RWPE2 (cell line): ENCODE measurements at regions not wholly inside any gene's neighbourhood (a gene's known extent, or its start where the extent isn't known, plus 50 kb on each side); places are given as distances from the start of the nearest gene placed in this dataset.

Experiments used
- ATAC-seq: fragments of 200-7000 bp; cut with Tn5 transposase; 3 replicates; pipeline ENCODE4 v1.9.1; 2021; ENCODE audit warnings: low read depth
- DNase-seq: peaks from one replicate; pipeline ENCODE4 v3.0.0-alpha.2; 2020; ENCODE audit warnings: low spot score
- H3K27ac ChIP-seq: fragments of 450-650 bp; 2 replicates; pipeline ENCODE4 v1.5.1; 2017; ENCODE audit warnings: mild to moderate bottlenecking; ENCODE audit not compliant: poor library complexity, severe bottlenecking
- H3K27me3 ChIP-seq: fragments of 250-450 bp; sonication (Bioruptor Pico); 2 replicates; pipeline ENCODE4 v1.5.1; 2021; ENCODE audit warnings: mild to moderate bottlenecking, moderate library complexity; ENCODE audit not compliant: insufficient read depth, poor library complexity, severe bottlenecking
- H3K36me3 ChIP-seq: fragments of 250-450 bp; sonication (Bioruptor Pico); 2 replicates; pipeline ENCODE4 v1.5.1; 2020; ENCODE audit warnings: low read depth, mild to moderate bottlenecking, moderate library complexity
- H3K4me1 ChIP-seq: fragments of 250-450 bp; sonication (Bioruptor Pico); 2 replicates; pipeline ENCODE4 v1.5.1; 2021; ENCODE audit warnings: mild to moderate bottlenecking, moderate library complexity; ENCODE audit not compliant: insufficient read depth, poor library complexity, severe bottlenecking
- H3K4me3 ChIP-seq: fragments of 250-450 bp; sonication (Bioruptor Pico); 2 replicates; pipeline ENCODE4 v1.5.1; 2021; ENCODE audit warnings: mild to moderate bottlenecking, moderate library complexity; ENCODE audit not compliant: severe bottlenecking
- H3K9me3 ChIP-seq: fragments of 250-450 bp; sonication (Bioruptor Pico); 2 replicates; pipeline ENCODE4 v1.5.1; 2021; ENCODE audit warnings: mild to moderate bottlenecking, moderate library complexity; ENCODE audit not compliant: severe bottlenecking
- TF ChIP-seq, protein P1 (sequence below): fragments of 450-650 bp; IDR thresholded peaks from one replicate; pipeline ENCODE4 v1.5.1; 2017; ENCODE audit warnings: mild to moderate bottlenecking, moderate library complexity; ENCODE audit not compliant: poor library complexity, severe bottlenecking

DNA sequence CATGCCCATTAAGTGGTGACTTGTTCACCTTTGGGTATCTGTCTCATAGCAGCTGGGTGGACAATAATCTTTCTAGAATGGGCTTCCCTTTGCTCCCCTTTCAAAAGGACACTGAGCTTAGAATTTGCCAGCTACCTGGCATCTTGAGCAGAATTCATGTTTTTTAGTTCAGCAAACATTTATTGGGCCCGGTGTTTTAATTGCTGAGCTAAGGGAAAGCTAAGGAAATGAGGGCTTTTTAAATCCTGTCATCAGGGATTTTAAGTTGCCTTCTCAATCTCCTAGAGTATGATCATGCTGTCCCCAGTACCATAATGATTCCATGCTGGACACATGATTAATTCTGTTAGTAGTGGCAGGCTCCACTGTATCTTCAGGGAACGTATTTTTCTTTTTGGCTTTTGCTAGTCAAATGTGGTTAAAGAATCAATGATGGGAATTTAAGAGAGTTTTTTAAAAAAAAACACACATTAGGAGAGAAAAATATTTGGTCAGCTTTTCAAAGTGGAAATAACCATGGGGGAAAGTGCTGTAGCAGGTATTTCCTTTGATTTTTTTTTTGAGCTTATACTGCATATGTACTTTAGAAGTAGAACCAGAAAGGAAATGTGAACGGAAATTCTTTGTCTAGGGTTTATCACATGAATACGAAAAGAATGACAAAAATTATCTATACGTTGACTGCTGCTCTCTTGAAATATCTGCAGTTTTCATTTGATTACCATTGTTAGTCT is 208.9 kb downstream of the CLCN4 start:
- Histone ChIP-seq H3K9me3 (no peaks in the 10 kb centered on the region), H3K4me1 (no peaks in the 10 kb centered on the region), H3K27ac (no peak overlapping the region), H3K36me3 (no peaks in the 10 kb centered on the region), H3K27me3 (no peaks in the 10 kb centered on the region), H3K4me3 (no peak overlapping the region)
- TF ChIP-seq, protein P1, sequence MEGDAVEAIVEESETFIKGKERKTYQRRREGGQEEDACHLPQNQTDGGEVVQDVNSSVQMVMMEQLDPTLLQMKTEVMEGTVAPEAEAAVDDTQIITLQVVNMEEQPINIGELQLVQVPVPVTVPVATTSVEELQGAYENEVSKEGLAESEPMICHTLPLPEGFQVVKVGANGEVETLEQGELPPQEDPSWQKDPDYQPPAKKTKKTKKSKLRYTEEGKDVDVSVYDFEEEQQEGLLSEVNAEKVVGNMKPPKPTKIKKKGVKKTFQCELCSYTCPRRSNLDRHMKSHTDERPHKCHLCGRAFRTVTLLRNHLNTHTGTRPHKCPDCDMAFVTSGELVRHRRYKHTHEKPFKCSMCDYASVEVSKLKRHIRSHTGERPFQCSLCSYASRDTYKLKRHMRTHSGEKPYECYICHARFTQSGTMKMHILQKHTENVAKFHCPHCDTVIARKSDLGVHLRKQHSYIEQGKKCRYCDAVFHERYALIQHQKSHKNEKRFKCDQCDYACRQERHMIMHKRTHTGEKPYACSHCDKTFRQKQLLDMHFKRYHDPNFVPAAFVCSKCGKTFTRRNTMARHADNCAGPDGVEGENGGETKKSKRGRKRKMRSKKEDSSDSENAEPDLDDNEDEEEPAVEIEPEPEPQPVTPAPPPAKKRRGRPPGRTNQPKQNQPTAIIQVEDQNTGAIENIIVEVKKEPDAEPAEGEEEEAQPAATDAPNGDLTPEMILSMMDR, result no peak
- ATAC-seq, result no peak
- no peak for DNase-seq

DNA sequence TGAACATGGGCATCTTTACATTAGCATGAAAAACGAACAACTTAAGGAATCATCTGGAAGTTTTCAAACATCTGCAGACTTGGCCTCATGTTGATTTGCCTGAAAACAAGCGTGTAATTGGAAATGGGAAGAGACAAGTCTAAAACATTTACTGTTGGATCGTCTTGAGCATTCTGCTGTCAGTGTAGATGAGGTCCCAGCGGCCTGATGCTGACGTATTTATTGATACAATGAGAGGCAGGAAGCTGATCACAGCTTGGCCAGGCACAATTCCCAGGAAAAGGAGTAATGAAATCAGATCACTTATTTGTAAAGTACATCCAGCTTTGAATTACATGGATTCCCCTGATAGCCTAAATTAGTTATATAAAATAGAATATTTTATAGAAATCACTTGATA is 210.6 kb downstream of the CLCN4 start:
- Histone ChIP-seq H3K9me3 (no peaks in the 10 kb centered on the region), H3K27me3 (no peaks in the 10 kb centered on the region), H3K36me3 (no peaks in the 10 kb centered on the region), H3K27ac (no peak overlapping the region), H3K4me3 (no peak overlapping the region), H3K4me1 (no peaks in the 10 kb centered on the region)
- DNase-seq (no peak), ATAC-seq (no peak)
- TF ChIP-seq, protein P1, result no peak

DNA sequence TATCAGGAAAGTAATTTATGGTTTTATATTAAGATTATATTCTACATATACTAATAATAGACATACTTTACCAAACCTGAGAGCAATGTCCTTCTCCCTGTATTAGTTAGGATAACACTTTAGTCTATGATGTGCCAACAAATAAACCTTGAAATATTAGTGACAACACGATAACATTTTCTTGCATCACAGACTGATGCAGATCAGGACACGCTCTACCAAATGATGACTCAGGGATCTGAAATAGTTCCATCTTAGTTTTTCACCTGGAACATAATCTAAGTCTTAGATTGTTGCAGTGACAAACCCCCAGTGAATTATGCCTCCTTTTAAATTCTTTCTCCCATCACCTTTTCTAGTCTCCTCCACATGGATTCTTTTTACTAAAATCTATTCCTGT is 214.2 kb downstream of the CLCN4 start:
- Histone ChIP-seq H3K4me1 (no peaks in the 10 kb centered on the region), H3K27ac (no peak overlapping the region), H3K36me3 (no peaks in the 10 kb centered on the region), H3K27me3 (no peaks in the 10 kb centered on the region), H3K9me3 (no peaks in the 10 kb centered on the region), H3K4me3 (no peak overlapping the region)
- DNase-seq (no peak), ATAC-seq (no peak)
- TF ChIP-seq, protein P1, result no peak

DNA sequence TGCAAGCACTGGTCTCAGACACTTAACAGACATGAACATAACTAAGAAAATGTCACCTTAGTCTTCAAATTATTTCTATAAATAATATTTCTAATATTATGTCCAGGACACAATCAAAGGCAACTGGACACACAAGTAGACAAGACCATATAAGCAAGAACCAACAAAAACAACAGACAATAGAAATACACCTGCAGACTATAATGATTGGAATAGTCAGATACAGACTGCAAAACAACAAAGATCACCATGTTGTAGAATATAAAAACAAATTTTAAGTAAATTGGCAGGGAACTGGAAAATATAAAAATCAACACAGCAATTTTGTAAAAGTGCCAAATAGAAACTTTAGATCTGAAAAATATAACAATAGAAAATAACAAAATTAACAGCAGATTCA is 220.7 kb downstream of the CLCN4 start:
- no peak for ATAC-seq
- no peak overlapping the region for H3K27ac ChIP-seq

DNA sequence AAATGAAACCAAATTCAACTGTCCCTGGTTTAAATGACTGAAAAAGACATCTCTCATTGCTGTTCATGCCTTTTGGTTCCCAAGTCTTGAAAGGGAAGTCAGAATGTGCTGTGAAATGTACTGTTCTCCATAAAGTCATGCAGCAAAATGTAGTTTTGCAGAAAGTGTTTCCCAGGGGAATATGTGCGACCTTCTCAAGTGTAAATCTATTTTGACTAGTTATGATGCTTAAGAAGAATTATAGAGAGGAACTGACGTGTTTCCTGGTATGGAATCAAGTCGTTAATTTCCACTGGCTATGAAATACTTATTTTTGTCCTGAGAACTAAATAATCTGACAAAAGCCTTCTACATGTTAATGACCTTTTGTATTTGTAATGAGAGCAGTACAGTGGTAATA is 223.1 kb downstream of the CLCN4 start:
- ATAC-seq (no peak), DNase-seq (no peak)
- H3K36me3 ChIP-seq, result no peaks in the 10 kb centered on the region
- no peak overlapping the region for H3K27ac ChIP-seq
- no peaks in the 10 kb centered on the region for H3K9me3 ChIP-seq
- H3K4me3 ChIP-seq, result no peak overlapping the region
- TF ChIP-seq, protein P1, result no peak
- no peaks in the 10 kb centered on the region for H3K27me3 ChIP-seq
- H3K4me1 ChIP-seq, result no peaks in the 10 kb centered on the region

More for the DNA sequence above, 220.7 kb downstream of the CLCN4 start:
- no peaks in the 10 kb centered on the region for H3K9me3 ChIP-seq
- no peak for DNase-seq
- H3K27me3 ChIP-seq, result no peaks in the 10 kb centered on the region
- H3K4me1 ChIP-seq, result no peaks in the 10 kb centered on the region
- TF ChIP-seq, protein P1, result no peak
- H3K4me3 ChIP-seq, result no peak overlapping the region
- H3K36me3 ChIP-seq, result no peaks in the 10 kb centered on the region
